Glutamatergic neuron (in vitro differentiated cells): ENCODE measurements at regions not wholly inside any gene's neighbourhood (a gene's known extent, or its start where the extent isn't known, plus 50 kb on each side); places are given as distances from the start of the nearest gene placed in this dataset.
"Not testable (repeated sequence)": the region's sequence is repeated elsewhere in the genome, so short reads cannot be mapped to it uniquely, and the experiment has no call there.

ENCODE experiments used
- DNase-seq: peaks from one replicate; pipeline ENCODE4 v3.0.0; 2022
- H3K27ac Mint-ChIP-seq: one replicate; pipeline ENCODE4 v1.8.0; 2020; ENCODE audit warnings: mild to moderate bottlenecking, mixed read lengths, inconsistent platforms; ENCODE audit not compliant: unreplicated experiment
- H3K27me3 Mint-ChIP-seq: one replicate; pipeline ENCODE4 v1.8.0; 2020; ENCODE audit warnings: mild to moderate bottlenecking, moderate library complexity, mixed read lengths, inconsistent platforms; ENCODE audit not compliant: unreplicated experiment
- H3K36me3 Mint-ChIP-seq: one replicate; pipeline ENCODE4 v1.8.0; 2020; ENCODE audit warnings: mild to moderate bottlenecking, mixed read lengths, inconsistent platforms; ENCODE audit not compliant: unreplicated experiment
- H3K4me1 Mint-ChIP-seq: one replicate; pipeline ENCODE4 v1.8.0; 2020; ENCODE audit warnings: mild to moderate bottlenecking, low read depth, mixed read lengths, inconsistent platforms; ENCODE audit not compliant: unreplicated experiment
- H3K4me3 Mint-ChIP-seq: one replicate; pipeline ENCODE4 v1.8.0; 2020; ENCODE audit warnings: mild to moderate bottlenecking, mixed read lengths, inconsistent platforms; ENCODE audit not compliant: unreplicated experiment
- H3K9me3 Mint-ChIP-seq: one replicate; pipeline ENCODE4 v1.8.0; 2020; ENCODE audit warnings: mild to moderate bottlenecking, moderate library complexity, mixed read lengths, inconsistent platforms; ENCODE audit not compliant: unreplicated experiment
- CTCF ChIP-seq: fragments of 200-600 bp; sonication (generic); IDR thresholded peaks from one replicate; pipeline ENCODE4 v1.5.0; 2021; ENCODE audit not compliant: partially characterized antibody, unreplicated experiment

GRCh38 chr3:5917932-5918331 lies 730.4 kb downstream of the EDEM1 start:
- Mint-ChIP-seq H3K27ac (no peak overlapping the region), H3K9me3 (no peaks in the 10 kb centered on the region), H3K27me3 (peaks cover 1% of the 10 kb centered on the region), H3K4me3 (no peak overlapping the region), H3K4me1 (no peaks in the 10 kb centered on the region), H3K36me3 (no peaks in the 10 kb centered on the region)
- DNase-seq, result no peak
- TF ChIP-seq CTCF, result no peak

- no peaks in the 10 kb centered on the region for H3K4me1 Mint-ChIP-seq
These were observed 731.1 kb downstream of the EDEM1 start for GRCh38 chr3:5918626-5919025.

GRCh38 chr3:5929027-5929426 lies 741.5 kb downstream of the EDEM1 start:
- H3K4me1 Mint-ChIP-seq, result no peaks in the 10 kb centered on the region
- no peaks in the 10 kb centered on the region for H3K36me3 Mint-ChIP-seq
- peak; percentile 22 for DNase-seq
- H3K27ac Mint-ChIP-seq, result no peak overlapping the region
- no peaks in the 10 kb centered on the region for H3K27me3 Mint-ChIP-seq
- TF ChIP-seq CTCF, result no peak
- H3K9me3 Mint-ChIP-seq, result peaks cover 2% of the 10 kb centered on the region
- no peak overlapping the region for H3K4me3 Mint-ChIP-seq

More at GRCh38 chr3:5918626-5919025, 731.1 kb downstream of the EDEM1 start:
- H3K27ac Mint-ChIP-seq, result no peak overlapping the region
- H3K4me3 Mint-ChIP-seq, result no peak overlapping the region
- DNase-seq, result no peak
- peaks cover 3% of the 10 kb centered on the region for H3K27me3 Mint-ChIP-seq
- H3K36me3 Mint-ChIP-seq, result no peaks in the 10 kb centered on the region
- TF ChIP-seq CTCF, result no peak
- H3K9me3 Mint-ChIP-seq, result no peaks in the 10 kb centered on the region

DNA sequence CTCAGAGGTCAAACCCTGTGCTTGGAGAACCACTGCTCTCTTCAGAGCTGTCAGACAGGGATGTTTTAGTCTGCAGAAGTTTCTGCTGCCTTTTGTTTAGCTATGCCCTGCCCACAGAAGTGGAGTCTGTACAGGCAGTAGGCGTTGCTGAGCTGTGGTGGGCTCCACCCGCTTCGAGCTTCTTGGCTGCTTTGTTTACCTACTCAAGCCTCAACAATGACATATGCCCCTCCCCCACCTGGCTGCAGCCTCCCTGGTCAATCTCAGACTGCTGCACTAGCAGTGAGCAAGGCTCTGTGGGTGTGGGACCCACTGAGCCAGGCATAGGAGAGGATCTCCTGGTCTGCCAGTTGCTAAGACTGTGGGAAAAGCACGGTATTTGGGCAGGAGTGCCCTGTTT lies 756.6 kb downstream of the EDEM1 start:
- H3K4me1 Mint-ChIP-seq, DNase-seq, H3K4me3 Mint-ChIP-seq, H3K27me3 Mint-ChIP-seq, H3K9me3 Mint-ChIP-seq, H3K36me3 Mint-ChIP-seq, H3K27ac Mint-ChIP-seq: not testable (repeated sequence)

DNA sequence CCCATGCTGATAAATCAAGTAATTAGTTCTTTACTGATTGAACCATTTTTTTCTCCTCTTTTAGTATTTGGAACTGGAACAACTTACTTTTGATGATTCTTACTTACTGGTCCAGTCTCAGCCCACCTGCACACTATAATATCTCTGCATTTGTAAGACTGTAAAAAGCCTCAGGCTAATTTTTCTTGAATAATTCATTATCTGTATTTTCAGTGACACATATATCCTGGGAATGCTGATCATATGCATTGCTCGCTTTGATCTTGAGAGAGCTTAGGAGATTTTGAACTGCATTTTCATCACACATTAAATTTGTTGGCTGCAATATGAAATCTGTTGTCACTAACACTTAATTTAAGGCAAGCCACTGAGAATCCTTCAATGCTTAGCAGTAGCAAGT lies 760.6 kb downstream of the EDEM1 start:
- TF ChIP-seq CTCF, result no peak
- Mint-ChIP-seq H3K36me3 (no peaks in the 10 kb centered on the region), H3K27me3 (no peaks in the 10 kb centered on the region), H3K27ac (no peak overlapping the region), H3K4me1 (no peaks in the 10 kb centered on the region), H3K9me3 (no peaks in the 10 kb centered on the region), H3K4me3 (no peak overlapping the region)
- no peak for DNase-seq

DNA sequence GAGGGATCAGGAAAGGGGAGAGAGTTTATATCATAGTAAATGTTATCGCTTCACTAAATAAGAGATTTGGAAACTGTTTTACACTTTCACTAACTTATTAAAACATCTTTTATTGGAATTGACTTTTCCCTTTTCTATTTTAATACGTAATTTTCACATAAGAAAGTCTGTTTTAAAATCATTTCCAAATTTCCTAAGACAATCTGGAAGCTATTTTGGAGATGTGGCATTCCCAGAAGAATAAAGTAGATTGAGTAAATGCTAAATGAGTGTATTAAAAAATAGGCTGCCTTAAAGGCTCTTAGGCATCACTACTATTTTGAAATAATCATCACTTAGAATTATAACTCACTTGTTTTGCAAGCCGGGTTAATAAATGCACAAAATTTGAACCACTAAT lies 763.5 kb downstream of the EDEM1 start:
- no peaks in the 10 kb centered on the region for H3K36me3 Mint-ChIP-seq
- no peak for DNase-seq
- no peaks in the 10 kb centered on the region for H3K9me3 Mint-ChIP-seq
- no peaks in the 10 kb centered on the region for H3K4me1 Mint-ChIP-seq
- TF ChIP-seq CTCF, result no peak
- no peaks in the 10 kb centered on the region for H3K27me3 Mint-ChIP-seq
- H3K27ac Mint-ChIP-seq, result no peak overlapping the region
- H3K4me3 Mint-ChIP-seq, result no peak overlapping the region
